SJCRH30 (cell line): ENCODE measurements at regions not wholly inside any gene's neighbourhood (a gene's known extent, or its start where the extent isn't known, plus 50 kb on each side); places are given as distances from the start of the nearest gene placed in this dataset.

ENCODE experiments used
- DNase-seq, 2 experiments: peaks; one replicate each; pipeline ENCODE4 v3.0.0-alpha.2; 2015 to 2020
- H3K27ac ChIP-seq: fragments of 250-450 bp; sonication (Bioruptor Pico); 2 replicates; pipeline ENCODE4 v1.5.1; 2020; ENCODE audit warnings: mild to moderate bottlenecking, moderate library complexity
- H3K27me3 ChIP-seq: fragments of 250-450 bp; sonication (Bioruptor Pico); 2 replicates; pipeline ENCODE4 v1.5.1; 2020; ENCODE audit warnings: mild to moderate bottlenecking, moderate library complexity
- H3K36me3 ChIP-seq: fragments of 250-450 bp; sonication (Bioruptor Pico); 2 replicates; pipeline ENCODE4 v1.5.1; 2020; ENCODE audit warnings: mild to moderate bottlenecking, moderate library complexity
- H3K4me1 ChIP-seq: fragments of 250-450 bp; sonication (Bioruptor Pico); 2 replicates; pipeline ENCODE4 v1.5.1; 2020; ENCODE audit warnings: mild to moderate bottlenecking, moderate library complexity
- H3K4me3 ChIP-seq: fragments of 250-450 bp; sonication (Bioruptor Pico); 2 replicates; pipeline ENCODE4 v1.5.1; 2020; ENCODE audit warnings: mild to moderate bottlenecking, moderate library complexity
- H3K9me3 ChIP-seq: fragments of 250-450 bp; sonication (Bioruptor Pico); replicated peaks from 2 replicates; pipeline ENCODE4 v1.5.1; 2020; ENCODE audit warnings: mild to moderate bottlenecking, moderate library complexity

DNA sequence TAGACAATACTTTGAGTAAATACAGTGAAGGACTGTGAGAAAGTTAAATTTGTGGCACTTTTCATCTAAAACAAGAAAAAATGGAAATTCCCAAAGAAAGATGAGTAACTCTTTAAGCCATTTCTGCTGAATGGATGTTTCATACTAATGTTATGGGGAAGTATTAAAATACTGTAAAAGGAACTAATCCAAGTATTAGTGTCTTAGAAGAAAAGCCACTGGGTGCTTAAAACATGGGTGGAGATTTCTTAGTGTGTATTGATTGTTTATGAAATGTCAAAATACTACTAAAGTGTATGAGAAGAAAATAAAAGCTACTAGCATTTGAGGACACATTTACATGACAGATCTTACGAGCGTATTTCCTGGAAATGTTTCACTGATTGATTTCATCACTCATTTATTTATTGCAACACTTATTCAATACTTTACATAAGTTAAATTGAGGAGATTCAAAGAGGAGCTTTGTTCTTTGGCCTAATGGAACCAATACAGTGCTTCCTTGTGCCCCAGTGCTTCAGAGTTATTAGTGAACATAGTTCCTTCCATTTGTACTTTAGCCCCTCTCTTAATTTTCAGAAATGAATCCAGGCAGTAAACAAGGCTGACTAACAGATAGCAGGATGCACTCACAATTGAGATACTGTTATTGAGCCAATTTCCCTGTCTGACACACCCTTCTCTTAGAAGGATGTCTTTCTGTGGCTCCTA lies 155.5 kb upstream of the AHR start:
- no peak for DNase-seq
- H3K4me3 ChIP-seq, result no peak overlapping the region
- no peak overlapping the region for H3K27ac ChIP-seq

DNA sequence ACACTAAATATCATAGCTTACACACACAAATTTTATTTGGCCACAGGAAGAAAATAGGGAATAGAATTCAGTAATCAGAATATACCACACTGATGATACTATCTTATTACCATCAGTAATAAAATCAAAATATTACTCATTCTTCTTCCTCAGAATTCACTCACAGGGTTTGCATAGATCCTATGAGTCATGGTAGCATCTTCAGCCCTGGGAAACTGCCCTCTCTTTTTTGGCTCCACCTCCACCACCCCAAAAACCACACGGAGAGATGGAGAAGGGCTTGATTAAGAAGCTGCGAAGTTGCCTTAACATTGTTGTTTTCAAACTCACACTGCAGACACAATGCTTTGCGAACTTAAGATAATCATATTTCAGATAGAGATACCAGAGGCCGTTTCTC lies 154.1 kb upstream of the AHR start:
- peaks cover 7% of the 10 kb centered on the region; the same call in 1 of the 2 replicates for H3K4me1 ChIP-seq
- no peaks in the 10 kb centered on the region for H3K27me3 ChIP-seq
- H3K36me3 ChIP-seq, result no peaks in the 10 kb centered on the region
- no peaks in the 10 kb centered on the region for H3K9me3 ChIP-seq
- no peak overlapping the region for H3K27ac ChIP-seq
- DNase-seq, result no peak
- no peak overlapping the region for H3K4me3 ChIP-seq

More for the DNA sequence above, 155.5 kb upstream of the AHR start:
- Histone ChIP-seq H3K36me3 (no peaks in the 10 kb centered on the region), H3K4me1 (peaks cover 7% of the 10 kb centered on the region; the same call in 1 of the 2 replicates), H3K9me3 (no peaks in the 10 kb centered on the region), H3K27me3 (no peaks in the 10 kb centered on the region)

DNA sequence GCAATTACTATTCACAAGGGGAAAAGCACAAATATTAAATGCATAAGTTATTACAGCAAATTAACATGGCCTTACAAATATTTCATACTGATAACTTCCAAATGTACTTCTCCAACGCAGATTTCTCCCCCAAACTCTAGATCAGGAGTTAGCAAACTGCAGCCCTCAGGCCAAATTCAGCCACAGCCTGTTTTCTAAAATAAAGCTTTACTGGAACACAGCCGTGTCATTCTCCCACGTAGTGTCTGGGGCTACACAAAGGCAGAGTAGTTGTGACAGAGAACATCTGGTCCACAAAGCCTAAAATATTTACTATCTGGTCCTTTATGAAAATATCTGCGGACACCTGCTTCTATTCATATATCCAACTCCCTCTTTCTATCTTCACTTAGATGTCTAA lies 151.8 kb upstream of the AHR start:
- no peak overlapping the region for H3K27ac ChIP-seq
- H3K4me1 ChIP-seq, result no peaks in the 10 kb centered on the region
- DNase-seq, result no peak
- no peak overlapping the region for H3K4me3 ChIP-seq
- H3K9me3 ChIP-seq, result no peaks in the 10 kb centered on the region
- no peaks in the 10 kb centered on the region for H3K36me3 ChIP-seq
- no peaks in the 10 kb centered on the region for H3K27me3 ChIP-seq

DNA sequence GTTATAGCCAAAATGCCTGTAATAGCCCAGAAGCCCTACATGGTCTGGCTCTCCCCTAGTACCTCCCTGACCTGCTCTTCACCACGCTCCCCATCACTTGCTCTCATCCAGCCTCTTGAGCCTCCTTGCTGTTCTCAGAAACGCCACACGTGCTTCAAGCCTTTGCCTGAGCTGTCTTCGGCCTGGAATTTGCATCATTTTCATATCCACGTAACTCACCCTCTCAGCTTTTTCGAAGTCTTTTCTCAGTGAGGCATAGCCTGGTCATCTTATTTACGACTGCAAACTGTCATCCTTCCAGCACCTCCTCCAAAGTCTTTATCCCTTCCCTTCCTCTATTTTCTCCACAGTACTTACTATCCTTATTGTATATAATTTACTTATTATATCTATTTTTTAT lies 151.0 kb upstream of the AHR start:
- Histone ChIP-seq H3K36me3 (no peaks in the 10 kb centered on the region), H3K4me1 (no peaks in the 10 kb centered on the region), H3K4me3 (no peak overlapping the region), H3K27me3 (no peaks in the 10 kb centered on the region), H3K9me3 (no peaks in the 10 kb centered on the region), H3K27ac (no peak overlapping the region)
- DNase-seq, result no peak

DNA sequence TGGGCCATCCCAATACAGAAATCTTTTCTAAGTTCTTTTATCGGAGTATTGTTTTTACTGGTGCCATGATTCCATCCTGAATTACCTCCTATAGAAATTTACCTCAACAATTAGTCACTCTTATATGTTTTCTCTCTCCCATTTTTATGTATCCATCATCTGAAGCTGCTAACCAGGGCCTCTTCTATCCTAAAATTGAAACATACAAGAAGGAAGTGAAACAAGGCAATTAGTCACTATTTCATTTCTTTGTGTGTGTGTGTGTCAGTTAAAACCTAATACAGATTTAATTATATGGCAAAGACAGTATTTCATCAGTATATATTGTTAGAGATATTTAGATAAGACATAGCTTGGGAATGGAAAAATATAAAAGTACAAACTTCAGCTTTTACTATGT lies 148.4 kb upstream of the AHR start:
- Histone ChIP-seq H3K36me3 (no peaks in the 10 kb centered on the region), H3K4me1 (no peaks in the 10 kb centered on the region), H3K4me3 (no peak overlapping the region), H3K9me3 (no peaks in the 10 kb centered on the region), H3K27me3 (no peaks in the 10 kb centered on the region), H3K27ac (no peak overlapping the region)
- no peak for DNase-seq

DNA sequence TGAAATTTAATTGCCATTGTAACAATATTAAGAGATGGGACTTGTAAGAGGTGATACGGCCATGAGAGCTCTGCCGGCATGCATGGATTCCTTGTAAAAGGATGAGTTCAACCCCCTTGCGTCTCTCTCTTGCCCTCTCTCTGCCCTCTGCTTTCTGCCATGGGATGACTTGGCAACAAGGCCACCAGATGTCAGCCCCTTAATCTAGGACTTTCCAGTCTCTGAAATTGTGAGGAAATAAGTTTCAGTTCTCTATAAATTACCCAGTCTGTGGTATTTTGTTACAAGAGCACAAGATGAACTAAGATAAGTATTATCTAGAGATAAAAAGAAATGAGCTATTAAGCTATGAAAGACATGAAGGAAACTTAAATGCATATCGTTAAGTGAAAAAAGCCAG lies 145.7 kb upstream of the AHR start:
- H3K4me1 ChIP-seq, result no peaks in the 10 kb centered on the region; the same call in 1 of the 2 replicates
- H3K4me3 ChIP-seq, result no peak overlapping the region
- H3K27ac ChIP-seq, result no peak overlapping the region
- H3K27me3 ChIP-seq, result no peaks in the 10 kb centered on the region
- H3K9me3 ChIP-seq, result no peaks in the 10 kb centered on the region
- DNase-seq, result no peak
- H3K36me3 ChIP-seq, result no peaks in the 10 kb centered on the region

DNA sequence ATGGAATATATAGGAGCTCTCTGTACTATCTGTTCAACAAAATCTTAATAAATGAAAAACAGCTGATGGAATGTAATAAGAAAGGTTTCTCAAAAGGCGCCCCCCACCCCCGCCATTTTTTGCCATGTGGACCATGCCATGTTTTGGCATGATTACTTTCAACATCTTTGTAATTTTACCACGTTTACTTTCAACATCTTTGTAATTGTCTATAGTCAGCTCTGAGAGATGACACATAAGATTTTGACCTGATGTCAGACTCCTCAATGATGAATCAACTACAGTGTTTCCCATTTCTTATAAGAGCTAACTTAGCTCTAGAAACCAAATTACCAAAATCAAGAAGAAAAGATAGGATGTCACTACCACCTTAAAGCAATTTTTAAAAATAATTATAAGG lies 144.9 kb upstream of the AHR start:
- Histone ChIP-seq H3K9me3 (no peaks in the 10 kb centered on the region), H3K36me3 (no peaks in the 10 kb centered on the region)

DNA sequence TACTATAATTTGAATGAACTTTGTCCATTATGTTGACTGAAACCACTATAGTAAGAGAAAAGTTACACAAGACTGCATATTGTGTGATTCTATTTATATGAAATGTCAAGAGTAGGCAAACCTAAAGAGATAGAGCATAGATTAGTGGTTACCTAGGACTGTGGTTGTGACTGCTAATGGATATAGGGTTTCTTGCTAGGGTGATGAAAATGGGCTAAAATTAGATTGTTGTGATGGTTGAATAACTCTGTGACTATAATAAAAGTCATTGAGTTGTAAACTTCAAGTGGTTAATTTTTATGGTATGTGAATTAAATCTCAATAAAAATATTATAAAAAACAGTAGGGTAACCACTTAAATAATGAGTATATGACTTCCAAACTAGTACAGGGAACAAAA lies 142.9 kb upstream of the AHR start:
- no peaks in the 10 kb centered on the region for H3K36me3 ChIP-seq
- DNase-seq, result no peak
- H3K4me3 ChIP-seq, result no peak overlapping the region
- no peaks in the 10 kb centered on the region; the same call in 1 of the 2 replicates for H3K4me1 ChIP-seq
- H3K27me3 ChIP-seq, result no peaks in the 10 kb centered on the region
- H3K9me3 ChIP-seq, result no peaks in the 10 kb centered on the region
- H3K27ac ChIP-seq, result no peak overlapping the region

More for the DNA sequence above, 144.9 kb upstream of the AHR start:
- H3K4me1 ChIP-seq, result no peaks in the 10 kb centered on the region; the same call in 1 of the 2 replicates
- no peak for DNase-seq
- H3K4me3 ChIP-seq, result no peak overlapping the region
- no peaks in the 10 kb centered on the region for H3K27me3 ChIP-seq
- H3K27ac ChIP-seq, result no peak overlapping the region

DNA sequence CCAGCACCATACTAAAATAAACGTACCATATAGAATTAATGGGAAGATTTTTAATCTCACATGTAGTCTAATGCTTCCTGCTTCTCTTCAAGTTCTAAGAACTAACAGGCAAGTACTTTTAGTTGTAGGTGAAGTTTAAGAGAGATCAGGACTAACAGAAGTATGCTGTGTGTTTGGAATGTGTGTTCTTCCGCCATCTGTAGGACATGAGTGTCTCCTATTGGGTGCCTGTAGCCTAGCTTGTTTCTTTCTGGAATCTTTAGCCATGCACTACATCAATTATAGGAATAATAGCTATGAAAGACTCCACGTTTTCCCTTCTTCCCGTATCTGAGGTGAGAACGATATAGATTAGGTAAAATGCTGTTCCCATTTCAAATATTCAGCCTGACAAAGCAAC lies 140.2 kb upstream of the AHR start:
- H3K4me1 ChIP-seq, result no peaks in the 10 kb centered on the region; the same call in 1 of the 2 replicates
- no peak for DNase-seq
- H3K27me3 ChIP-seq, result no peaks in the 10 kb centered on the region
- no peak overlapping the region for H3K4me3 ChIP-seq
- no peaks in the 10 kb centered on the region for H3K9me3 ChIP-seq
- H3K27ac ChIP-seq, result no peak overlapping the region
- H3K36me3 ChIP-seq, result no peaks in the 10 kb centered on the region

DNA sequence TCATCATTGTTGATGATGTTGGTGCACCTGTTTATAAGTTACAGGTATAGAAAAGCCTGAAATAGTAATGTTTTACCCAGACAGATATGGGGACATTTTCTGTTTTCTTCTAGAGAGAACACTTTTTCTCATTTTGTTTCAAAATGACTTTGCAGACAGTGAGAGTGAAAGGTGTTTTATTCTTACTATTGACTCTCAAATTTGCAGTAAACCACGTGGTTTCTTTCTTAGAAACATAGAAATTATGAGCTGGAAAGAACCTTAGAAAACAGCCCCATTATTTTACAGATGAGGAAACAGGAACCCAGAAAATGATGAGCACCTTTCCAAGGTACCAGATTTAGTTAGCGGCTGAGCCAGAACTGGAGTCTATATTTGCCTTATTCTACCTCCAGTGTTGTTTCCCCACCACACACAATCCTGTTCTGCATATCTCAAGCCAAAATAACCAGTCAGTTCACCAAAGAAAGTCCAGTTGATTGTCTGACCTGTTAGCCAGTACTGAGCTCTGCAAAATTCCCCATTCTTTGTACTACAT lies 138.9 kb upstream of the AHR start:
- no peaks in the 10 kb centered on the region; the same call in 1 of the 2 replicates for H3K4me1 ChIP-seq
- no peaks in the 10 kb centered on the region for H3K36me3 ChIP-seq
- no peak for DNase-seq

DNA sequence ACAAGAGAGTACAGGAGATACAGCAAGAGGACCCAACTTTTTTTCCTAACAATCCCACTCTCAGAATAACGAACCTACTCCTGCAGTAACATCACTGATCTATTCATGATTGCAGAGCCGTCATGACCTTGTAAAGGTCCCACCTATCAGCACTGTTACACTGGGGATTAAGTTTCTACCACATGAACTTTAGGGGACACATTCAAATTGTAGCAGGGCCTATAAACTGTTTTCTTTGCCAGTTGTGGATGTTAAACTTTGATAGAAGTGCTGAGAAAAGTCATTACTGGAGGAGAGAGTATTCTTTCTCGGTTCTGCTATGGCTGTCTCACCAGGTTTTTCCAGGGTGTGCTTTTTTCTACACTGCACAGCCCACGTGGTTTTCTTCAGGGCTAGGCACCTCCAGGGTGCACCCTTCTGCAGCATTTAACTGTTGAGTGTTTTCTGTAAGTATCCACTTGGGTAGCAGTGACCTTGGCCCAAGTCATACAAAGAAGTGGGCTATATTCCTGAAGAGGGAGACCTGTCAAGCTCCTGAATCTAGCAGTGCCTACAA lies 131.6 kb upstream of the AHR start:
- no peaks in the 10 kb centered on the region for H3K4me1 ChIP-seq

More for the DNA sequence above, 138.9 kb upstream of the AHR start:
- H3K27ac ChIP-seq, result no peak overlapping the region
- no peaks in the 10 kb centered on the region for H3K27me3 ChIP-seq
- no peak overlapping the region for H3K4me3 ChIP-seq
- H3K9me3 ChIP-seq, result no peaks in the 10 kb centered on the region

DNA sequence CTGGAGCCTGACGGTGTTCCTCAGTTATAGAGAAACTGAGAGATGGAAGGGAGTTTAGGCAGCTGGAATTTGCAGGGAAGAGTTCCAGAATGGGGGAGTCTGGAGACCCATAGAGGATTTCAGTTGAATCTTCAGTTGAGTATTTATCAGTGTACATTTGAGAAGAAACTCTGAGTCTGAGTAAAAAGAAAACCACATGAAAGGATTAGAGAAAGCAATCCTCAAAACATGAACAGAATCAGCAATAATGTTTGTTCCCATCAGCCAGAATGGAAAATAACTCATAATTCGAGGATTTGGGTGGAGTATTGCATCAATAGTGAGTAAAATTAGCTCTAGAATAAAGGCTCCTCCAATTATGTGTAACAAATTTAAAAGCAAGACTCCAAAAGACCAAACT lies 130.0 kb upstream of the AHR start:
- Histone ChIP-seq H3K4me3 (no peak overlapping the region), H3K36me3 (no peaks in the 10 kb centered on the region), H3K9me3 (0 out of 2 replicates have a peak, but pooled peaks cover 3% of the 10 kb centered on the region), H3K27me3 (0 out of 2 replicates have a peak, but pooled peaks cover 8% of the 10 kb centered on the region), H3K27ac (no peak overlapping the region), H3K4me1 (no peaks in the 10 kb centered on the region)
- no peak for DNase-seq

More for the DNA sequence above, 131.6 kb upstream of the AHR start:
- DNase-seq, result no peak
- no peaks in the 10 kb centered on the region for H3K36me3 ChIP-seq
- 0 out of 2 replicates have a peak, but pooled peaks cover 3% of the 10 kb centered on the region for H3K9me3 ChIP-seq
- no peak overlapping the region for H3K27ac ChIP-seq
- H3K27me3 ChIP-seq, result 0 out of 2 replicates have a peak, but pooled peaks cover 8% of the 10 kb centered on the region
- H3K4me3 ChIP-seq, result no peak overlapping the region

DNA sequence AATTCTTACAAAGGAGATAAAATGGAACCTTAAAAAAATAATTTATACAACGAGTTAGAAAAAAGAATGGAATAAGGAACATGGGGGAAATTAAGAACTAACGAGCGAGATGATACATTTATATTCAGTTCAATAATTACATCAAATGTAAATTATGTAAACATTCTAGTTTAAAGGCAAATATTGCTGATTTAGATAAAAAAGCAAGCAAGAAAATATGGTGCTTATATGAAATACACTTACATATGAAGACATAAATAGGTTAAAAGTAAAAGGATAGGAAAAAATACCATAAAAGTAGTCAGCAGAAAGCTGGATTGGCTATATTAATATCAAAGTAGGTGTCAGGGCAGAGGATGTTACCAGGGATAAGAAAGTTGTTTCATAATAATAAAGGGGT lies 127.0 kb upstream of the AHR start:
- Histone ChIP-seq H3K27ac (no peak overlapping the region), H3K9me3 (0 out of 2 replicates have a peak, but pooled peaks cover under 1% of the 10 kb centered on the region), H3K27me3 (0 out of 2 replicates have a peak, but pooled peaks cover 8% of the 10 kb centered on the region), H3K36me3 (no peaks in the 10 kb centered on the region), H3K4me3 (no peak overlapping the region), H3K4me1 (no peaks in the 10 kb centered on the region)
- DNase-seq, result no peak

DNA sequence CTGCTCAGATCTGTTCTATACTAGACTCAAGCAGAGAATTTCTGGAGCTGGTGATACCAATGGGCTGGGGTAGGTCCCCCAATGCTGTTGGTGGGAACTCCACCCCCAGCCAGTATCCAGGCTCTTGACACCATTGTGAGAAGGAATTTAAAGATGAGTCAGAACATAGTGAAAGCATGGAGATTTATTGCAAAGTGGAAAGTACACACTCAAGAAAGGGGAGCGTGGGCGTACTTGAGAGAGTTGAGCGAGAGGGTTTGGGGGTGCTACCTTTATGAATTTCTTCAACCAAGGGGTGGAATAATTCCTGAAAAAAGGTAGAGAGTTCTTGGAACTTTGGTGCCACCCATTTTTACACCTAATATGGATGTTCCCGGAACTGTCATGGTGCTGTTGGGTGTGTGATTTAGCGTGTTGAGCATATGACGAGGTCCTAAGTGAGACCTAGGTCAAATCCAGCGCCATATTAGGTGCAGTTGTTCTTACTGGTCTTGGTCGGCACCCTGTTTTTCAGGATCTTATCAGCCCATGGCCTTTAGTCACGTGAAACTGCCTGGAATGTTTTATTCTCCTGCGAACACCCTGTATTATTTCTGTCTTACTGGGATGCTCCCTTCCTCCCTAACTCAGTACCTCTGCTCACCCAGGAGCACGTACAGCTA lies 122.0 kb upstream of the AHR start:
- Histone ChIP-seq H3K27me3 (no peaks in the 10 kb centered on the region), H3K36me3 (no peaks in the 10 kb centered on the region), H3K4me3 (no peak overlapping the region), H3K9me3 (no peaks in the 10 kb centered on the region; the same call in 1 of the 2 replicates), H3K27ac (no peak overlapping the region), H3K4me1 (no peaks in the 10 kb centered on the region)
- DNase-seq, result no peak

DNA sequence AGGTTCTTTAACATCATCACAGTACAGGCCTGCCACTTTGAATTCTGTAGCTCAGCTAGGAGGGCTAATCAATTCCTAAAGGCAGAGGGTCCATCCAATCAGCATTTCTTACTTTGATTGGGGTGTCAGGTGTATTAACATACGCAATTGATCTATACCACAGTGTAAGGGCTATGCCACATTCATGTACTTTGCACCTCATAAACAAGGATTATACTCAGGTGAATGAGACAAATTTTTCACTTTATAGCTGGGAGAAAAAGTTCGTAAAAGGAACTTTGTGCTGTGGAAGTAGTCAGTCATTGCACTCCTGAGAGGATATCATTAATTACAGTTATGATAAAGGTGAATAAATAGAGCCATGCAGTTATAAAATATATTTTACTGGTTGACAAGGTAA lies 119.9 kb upstream of the AHR start:
- no peaks in the 10 kb centered on the region for H3K27me3 ChIP-seq
- DNase-seq, result no peak
- no peaks in the 10 kb centered on the region for H3K4me1 ChIP-seq
- H3K4me3 ChIP-seq, result no peak overlapping the region
- no peaks in the 10 kb centered on the region for H3K36me3 ChIP-seq
- no peak overlapping the region for H3K27ac ChIP-seq
- no peaks in the 10 kb centered on the region; the same call in 1 of the 2 replicates for H3K9me3 ChIP-seq
